HG03066 (cell line): ENCODE measurements at regions not wholly inside any gene's neighbourhood (a gene's known extent, or its start where the extent isn't known, plus 50 kb on each side); places are given as distances from the start of the nearest gene placed in this dataset.

Source experiments
- ATAC-seq: cut with Tn5 transposase; IDR thresholded peaks from one replicate; pipeline ENCODE4 v1.9.1; 2021; ENCODE audit warnings: low read depth; ENCODE audit not compliant: unreplicated experiment

DNA sequence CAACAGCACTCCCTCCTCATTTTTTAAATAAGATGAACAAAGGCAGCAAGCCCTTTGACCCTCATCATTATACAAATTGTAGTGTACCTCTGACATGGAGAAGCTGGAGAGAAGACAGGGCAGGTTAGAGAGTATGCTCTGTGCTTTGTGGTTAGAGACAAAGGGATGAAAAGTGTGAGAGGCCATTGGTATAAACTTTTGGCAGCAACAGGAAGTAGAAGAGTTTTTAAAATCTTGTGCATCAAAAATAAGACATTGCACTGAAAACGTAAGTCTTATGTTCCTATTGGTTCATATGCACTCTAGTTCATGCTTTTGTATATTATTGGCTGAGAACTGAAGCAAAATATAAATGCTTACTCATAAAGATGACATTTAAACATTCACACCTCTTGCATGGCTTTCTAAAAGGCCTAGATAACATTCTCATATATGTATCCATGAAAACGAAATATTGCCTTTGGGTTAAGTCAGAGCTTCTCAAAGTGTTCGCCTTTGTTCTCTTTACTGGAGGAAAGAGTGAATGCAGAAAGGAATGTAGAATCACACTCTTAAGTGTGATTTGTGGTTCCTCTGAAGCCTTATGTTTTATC, 158.0 kb downstream of the PALM2AKAP2 start:
- ATAC-seq: no peak

DNA sequence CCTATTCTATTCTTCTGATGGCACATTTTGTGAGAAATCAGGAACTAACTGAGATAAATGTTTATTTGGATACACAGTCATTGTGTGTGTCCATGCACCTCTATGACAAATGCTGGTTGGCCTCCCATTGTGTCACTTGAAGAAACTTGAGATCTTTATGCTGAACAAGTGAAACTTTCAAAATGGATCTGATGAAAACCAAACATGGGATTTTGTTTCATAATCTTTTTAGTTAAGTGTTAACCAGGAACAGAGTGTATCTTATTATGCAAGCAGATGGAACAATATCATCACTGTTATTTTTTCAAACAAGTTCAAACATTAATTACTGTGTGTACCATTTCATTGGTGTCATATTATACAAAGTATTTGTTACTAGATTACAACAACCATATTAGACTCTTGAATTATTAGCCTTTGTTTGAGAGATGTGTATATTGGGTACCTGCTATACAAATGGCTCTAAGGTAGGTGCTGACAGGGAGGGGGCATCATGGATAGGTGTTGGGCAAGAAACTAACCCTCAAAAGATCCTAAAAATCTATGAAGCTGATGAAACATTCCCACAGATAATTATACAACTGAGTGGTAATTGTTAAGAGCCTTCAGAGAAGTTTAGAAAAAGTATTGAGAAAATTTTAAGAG, 159.8 kb downstream of the PALM2AKAP2 start:
- no peak for ATAC-seq

DNA sequence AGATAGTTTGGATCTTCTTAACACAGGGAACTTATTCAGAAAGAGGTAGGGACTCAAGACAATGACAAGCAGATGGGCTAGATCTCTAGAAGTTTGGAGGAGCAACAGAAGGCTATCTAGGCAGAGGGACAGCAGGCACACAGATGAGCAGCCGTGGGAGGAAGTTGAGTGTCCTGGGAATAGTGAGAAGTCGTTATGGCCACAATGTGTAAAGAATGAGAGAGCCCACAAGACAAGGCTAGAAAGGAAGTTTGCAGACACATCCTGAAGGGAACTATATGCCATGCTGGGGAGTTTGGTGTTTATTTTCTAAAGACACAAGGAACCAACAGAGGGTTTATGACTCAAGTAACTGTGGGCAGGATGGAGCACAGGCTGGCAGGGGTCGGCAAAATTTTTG, 160.6 kb downstream of the PALM2AKAP2 start:
- no peak for ATAC-seq

DNA sequence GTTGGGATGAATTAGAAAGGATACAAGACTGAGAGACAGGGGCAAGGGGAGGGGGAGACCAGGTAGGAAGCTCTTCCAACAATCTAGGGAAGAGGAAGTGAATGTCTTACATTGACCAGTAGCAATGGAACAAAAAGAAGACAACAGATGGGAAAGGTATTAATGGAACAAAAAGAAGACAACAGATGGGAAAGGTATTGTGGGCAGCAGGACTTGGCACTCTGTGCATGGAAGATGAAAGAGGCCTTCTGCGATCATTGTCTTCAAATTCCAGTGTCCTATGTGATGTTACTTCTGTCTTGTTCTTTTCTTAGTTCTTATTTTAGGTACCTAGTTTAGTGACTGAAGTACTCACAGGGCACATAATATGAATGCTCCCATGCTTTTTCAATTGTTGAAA, 161.8 kb downstream of the PALM2AKAP2 start:
- ATAC-seq: no peak

DNA sequence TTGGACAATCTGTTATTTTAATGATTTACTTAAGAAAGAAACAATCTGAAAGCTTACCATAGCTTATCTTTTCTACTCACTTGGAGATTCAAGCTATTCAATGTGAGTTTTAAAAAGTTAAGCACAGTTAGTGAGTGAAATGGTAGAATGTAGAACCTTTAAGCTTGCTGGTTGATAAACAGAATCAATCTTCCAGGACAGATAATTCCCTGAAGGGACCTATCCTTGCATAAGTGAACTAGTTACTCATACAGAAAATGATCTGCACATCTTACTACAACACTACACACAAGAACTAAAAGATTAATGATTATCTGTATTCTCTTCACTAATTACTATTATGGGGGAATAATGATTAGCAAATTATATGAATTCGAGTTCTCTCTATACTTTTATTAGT, 165.6 kb downstream of the PALM2AKAP2 start:
- ATAC-seq: no peak

DNA sequence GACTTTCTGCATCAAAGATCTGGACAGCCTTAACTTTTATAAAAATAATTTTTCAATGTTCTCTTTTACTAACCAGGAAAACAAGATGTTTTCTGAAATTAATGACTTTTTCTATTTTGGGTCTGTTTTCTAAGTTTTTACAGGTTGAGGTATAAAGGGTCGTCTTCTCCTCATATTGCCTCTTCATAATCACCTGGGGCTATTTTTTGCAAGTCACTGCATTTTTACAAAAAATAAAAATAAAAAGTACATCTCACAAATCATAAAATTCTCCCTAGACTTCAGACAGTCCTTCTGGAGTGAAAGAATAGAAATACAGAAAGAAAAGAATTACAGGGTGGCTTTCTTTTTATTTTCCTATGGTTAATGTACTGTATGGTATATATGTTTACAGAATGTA, 168.5 kb downstream of the PALM2AKAP2 start:
- ATAC-seq: no peak

DNA sequence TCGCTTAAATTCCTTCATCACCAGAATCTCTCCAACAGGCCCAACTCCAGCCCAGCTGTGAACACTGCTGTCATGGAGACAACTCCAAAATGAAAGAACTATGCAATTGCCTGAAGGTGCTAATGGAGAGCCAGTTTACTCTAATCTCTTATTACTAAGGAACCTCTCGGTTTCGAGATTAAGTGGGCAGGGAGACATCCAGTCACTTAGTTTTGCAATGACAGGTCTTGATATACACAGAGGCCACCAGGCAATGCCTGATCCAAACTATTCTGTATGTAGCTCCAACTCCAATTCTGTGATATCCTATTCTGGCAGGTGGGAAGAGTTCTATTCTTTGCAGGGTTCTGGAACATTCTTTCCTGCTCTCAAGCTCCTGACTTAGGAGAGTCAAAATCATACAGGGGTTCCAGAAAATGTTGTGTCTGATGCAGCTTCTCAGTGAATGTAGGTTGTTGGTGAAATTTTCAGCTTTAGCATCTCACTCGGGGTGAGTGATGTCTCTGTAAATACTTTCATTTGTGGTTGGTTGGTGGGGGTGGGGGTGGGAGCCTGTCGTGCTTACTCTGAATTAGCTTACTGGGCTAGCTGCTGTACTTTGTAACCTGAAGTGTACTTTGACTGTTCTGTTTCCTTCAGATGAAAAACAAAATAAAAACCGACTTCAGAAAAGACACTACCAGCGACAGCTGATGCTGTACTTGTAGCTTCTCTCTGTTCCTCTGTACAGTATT, 170.9 kb downstream of the PALM2AKAP2 start:
- no peak for ATAC-seq

DNA sequence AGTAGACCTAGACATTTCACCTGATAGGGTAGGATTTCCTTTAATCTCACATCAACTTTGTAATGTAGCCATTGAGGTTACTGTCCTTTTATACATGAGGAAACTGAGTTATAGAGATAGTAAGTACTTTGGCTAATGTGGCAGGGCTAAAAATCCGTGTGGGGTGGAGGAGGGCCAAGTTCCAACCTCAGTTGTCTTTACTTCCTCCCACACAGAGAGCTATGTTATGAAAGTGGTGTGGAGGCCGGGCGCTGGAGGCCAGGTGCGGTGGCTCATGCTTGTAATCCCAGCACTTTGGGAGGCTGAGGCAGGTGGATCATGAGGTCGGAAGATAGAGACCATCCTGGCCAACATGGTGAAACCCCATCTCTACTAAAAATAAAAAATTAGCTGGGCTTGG, 173.3 kb downstream of the PALM2AKAP2 start:
- ATAC-seq: no peak

DNA sequence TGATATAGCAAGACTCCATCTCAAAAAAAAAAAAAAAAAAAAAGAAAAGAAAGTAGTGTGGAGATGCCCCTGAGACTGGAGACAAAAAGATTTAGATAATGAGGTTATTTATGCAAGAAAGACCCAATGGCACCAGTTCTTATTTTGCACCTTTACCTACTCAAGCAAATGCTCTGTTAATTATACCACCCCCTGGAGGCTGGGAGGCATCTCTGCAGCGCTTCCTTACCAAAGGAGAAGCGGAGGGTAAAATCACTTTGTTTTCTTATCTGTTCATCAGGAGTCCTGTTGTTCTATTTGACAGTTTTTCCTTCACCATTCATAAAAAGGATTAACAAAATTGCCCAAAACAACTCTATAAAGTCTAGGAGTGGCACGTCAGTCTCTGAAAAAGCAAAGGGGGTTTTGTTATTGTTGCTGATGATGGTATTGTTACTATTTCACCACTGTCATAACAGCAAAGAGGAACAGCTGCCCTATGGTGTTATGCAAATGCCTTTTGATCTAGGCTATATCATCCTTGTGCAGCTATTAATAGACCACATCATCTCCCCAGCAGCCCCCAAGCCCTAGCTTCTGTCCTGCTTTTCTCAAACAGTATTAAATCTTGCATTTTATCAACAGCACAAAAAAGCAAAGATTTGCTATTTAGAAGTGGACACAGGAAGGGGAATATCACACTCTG, 174.0 kb downstream of the PALM2AKAP2 start:
- ATAC-seq: no peak

DNA sequence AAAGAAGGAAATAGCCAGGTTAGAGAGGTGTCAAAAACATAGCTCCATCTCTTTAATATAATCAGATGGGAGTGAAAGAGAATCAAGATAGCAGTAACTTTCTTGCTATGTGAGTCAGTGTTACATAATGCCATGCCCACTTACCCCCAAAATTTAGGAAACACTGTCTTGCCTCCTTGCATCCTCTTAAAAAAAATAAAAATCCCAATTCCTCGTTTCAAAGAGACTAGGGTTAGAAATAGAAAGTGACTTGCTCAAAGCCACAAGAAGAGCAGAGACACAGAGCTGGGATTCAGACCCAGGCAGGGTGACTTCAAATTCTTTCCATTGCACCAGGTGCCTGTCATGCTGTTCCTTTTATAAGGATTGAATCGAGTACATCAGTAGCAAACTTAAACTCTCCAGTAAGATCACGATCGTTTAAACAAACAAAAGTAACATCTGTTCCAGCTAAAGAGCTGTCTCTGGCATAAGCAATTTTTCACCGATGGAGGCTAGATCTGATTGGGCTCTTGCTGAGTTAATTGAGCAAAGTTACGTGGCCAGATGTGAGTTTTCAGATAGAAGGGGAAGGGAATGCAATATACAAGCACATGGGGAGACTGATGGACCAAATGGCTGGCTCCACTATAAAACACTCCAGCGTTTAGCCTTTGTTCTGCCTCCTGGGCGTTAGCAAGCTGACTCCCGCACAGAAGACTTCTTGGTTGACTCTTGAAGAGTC, 176.9 kb downstream of the PALM2AKAP2 start:
- no peak for ATAC-seq

DNA sequence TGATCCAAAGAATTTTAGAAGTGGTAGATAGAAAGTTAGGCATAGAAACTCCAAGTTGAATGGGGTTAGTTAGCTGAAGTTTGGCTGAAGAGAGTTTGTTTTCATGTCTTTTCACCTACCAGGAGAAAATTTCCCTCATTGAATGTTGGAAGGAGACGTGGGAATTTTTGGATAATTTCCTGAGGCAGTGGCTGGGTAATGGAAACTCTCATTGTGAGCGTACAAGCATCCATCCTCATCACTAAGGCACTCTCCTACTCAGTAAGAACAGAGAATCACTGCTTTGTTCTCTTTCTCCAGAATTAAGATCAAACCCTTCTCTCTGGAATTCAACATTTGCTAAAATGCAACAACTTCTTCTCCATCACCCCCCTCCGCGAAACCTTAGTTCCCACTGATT, 179.7 kb downstream of the PALM2AKAP2 start:
- no peak for ATAC-seq

DNA sequence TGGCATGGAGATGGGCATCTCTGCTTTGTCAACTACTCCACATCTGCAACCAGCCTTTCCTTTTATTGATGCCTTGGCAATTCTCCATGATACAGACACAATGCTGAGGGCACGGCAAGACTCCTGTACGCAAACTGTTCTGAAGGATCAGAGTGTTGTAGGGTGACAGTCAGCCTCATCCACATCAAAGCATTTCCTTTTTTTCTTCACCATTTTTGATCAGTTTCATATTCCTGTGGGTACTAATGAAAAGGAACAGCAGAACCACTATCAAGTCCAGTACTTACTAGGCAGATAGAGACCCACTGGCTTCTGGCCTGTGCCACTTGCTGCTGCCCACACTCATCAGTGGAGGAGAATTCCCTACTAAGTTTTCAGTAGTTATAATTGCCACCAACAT, 181.6 kb downstream of the PALM2AKAP2 start:
- ATAC-seq: no peak

DNA sequence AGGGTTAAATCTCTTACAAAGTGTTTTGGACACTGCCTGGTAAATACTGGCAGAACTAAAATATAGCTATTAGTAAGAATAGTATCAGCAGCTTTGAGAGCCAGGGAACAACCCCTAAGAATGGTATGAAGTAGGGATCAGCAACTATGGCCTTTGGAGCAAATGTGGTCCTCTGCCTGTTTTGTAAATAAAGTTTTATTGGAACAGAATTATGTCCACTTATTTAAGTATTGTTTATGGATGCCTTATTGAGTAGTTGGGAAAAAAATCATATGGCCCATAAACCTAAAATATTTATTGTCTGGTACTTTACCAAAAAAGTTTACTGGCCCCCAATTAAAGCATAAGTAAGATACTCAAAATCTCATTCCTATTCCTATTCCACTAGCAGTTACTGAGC, 182.2 kb downstream of the PALM2AKAP2 start:
- ATAC-seq: no peak

DNA sequence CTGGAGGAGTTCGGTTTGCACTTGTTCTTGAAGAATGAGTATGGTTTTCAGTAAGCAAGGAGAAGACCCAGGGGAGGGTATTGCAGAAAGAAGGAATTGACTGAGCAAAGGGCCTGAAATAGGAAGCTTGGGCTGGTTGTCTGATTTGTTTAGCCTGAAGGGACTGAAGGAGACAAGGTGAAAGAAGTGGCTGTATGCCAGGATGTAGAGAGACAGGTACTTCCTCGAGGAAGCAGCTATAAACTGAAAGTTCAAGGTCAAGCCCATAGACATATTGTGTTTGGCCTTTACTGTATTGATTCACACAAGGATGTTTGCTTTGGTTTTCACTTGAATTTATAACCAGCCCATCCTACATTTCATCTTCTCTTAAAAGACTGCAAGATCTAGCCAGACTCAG, 183.1 kb downstream of the PALM2AKAP2 start:
- no peak for ATAC-seq

DNA sequence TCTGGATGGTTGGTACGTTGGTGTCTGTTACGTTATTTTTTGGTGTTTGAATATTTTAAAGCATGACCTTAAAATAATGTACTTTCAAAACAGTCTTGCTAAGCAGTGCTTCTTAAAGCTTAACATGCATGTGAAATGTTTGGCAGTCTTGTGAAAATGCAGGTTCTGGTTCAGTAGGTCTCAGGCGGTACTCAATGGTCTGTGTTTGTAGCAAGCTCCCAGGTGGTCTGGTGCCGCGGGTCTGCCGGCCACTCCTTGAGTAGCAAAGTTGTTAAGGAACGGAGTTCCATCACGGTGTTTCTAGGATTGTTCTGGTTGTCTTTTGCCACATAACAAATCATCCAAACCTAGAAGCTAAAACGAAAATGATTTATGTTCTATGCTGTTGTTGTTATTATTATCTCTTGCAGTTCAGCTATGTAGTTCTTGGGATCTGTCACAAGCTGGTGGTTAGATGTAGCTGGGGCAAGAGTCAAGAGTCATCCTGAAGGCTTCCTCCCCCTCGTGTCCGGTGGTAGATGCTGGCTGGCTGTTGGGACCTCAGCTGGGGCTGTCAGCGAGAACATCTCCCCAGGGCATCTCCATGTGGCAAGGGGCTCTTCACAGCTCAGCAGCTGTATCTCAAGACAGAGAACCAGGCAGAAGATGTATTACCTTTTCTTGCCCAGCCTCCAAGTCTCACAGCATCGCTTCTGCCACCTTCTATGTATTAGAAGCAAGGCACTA, 186.8 kb downstream of the PALM2AKAP2 start:
- no peak for ATAC-seq

DNA sequence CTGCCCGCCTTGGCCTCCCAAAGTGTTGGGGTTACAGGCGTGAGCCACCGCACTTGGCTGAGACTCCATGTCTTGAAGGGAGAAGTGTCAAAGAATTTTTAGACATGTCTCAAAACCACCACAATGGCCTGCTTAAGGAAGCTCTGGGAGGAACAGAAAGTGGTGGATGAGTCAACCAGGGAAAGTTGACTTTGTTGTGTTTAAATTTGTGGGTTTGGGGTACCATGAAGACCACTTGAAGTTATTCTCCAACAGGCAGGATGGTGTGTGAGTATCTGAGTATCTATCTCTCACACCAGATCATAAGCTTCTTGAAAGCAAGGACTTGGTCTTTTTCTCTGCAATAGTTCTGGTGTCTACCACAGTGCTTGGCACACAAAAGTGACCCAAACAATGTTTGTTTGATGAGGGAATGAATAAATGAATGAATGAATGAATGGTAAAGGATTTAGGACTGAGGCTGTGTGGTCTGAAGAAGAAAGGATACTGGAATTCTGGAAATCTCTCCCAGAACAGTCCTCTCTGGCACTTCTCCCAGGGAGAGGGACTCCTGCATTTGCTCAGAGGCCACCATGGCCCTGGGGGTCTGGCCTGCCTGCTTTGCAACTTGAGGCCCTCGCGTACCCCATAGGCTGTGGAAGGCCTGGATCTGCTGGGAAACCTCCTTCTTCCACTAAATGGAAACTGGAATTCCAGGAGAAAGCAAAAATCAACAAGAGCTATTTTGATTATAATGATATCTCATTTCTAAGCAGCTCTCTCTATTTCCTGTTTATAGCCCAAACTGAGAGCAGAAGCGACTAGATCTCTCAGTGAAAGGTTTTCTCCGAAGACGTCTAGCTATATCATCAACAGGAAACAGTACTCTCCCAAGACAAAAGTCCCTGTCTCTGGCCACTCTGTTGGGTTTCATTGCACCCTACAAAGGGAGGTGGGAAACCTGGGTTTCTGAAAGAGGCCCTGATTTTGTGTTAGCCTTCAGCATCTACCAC, 187.9 kb downstream of the PALM2AKAP2 start:
- peak; percentile 33 for ATAC-seq

DNA sequence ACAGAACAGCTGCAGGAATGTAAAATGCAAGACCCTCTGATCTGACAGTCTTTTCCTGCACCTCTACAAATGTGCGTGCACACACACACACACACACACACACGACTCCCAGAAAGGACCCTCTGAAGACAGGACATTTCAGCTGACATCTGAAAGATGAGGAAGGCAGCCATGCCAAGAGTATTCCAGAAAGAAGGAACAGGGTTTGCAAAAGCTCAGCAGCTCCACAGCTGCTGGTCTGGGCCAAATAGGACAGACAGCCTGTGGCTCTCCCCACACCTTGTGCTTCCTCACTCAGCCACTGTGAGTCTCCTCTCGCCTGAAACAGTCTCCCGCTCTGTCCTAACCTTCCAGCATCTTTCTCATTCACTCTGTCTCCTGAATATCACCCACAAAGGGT, 189.0 kb downstream of the PALM2AKAP2 start:
- ATAC-seq: no peak

DNA sequence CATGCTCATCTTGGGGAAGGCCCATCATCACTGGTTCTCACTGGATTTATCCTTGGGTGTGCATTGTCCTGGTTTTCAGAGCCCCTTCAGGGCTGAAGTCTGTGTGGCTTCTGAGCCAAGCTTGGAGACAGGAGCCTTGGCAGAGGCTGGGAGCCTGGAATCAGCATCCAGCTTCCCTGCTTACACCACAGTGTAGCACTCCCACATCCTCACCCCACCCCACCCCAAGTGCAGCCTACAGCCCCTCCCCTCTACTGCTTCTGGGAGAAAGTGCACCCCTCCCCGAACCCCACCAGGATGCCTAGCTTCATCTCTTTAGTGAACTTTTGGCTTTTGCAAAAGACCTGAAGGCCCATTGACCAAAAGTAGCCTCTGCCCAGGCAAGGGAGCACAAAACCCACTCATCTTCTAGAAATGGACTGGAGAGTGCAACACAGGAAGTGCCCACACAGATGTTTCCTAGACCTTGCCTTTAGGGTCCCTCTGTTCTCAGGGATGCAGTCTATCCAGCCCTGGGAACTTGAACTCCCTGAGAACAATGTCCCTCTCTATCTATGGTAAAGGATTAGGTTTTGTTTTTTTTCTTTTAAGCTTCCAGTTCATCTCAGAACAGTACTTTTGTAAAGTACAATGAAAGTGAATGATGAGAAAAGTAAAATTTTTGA, 189.7 kb downstream of the PALM2AKAP2 start:
- ATAC-seq: no peak
